Activated B cell treated with CpG ODN at 0.5 μM for 24 hours (primary cell): ENCODE measurements at regions not wholly inside any gene's neighbourhood (a gene's known extent, or its start where the extent isn't known, plus 50 kb on each side); places are given as distances from the start of the nearest gene placed in this dataset.
"Not testable (repeated sequence)": the region's sequence is repeated elsewhere in the genome, so short reads cannot be mapped to it uniquely, and the experiment has no call there.

ENCODE experiments used
- ATAC-seq: fragments of 200-7000 bp; cut with Tn5 transposase; one replicate; pipeline ENCODE4 v1.10.0; 2021; ENCODE audit warnings: low read depth, mild to moderate bottlenecking, moderate library complexity
- CTCF ChIA-PET: fragments of 350-600 bp; sonication (Branson Sonifier 250); formaldehyde crosslinking; loops from one replicate; lab custom pipeline; 2021; ENCODE audit warnings: antibody characterized with exemption; lab: Charles Lee
- POLR2A ChIA-PET: fragments of 350-600 bp; sonication (Branson Sonifier 250); formaldehyde crosslinking; loops from one replicate; lab custom pipeline; 2021; ENCODE audit warnings: antibody characterized with exemption; lab: Charles Lee
- DNase-seq: peaks from one replicate; pipeline ENCODE4 v3.0.0; 2022
- H3K27ac Mint-ChIP-seq: one replicate; pipeline ENCODE4 v1.8.0; 2020; ENCODE audit warnings: mixed read lengths
- H3K27me3 Mint-ChIP-seq: one replicate; pipeline ENCODE4 v1.8.0; 2021; ENCODE audit warnings: mixed read lengths
- H3K36me3 Mint-ChIP-seq: one replicate; pipeline ENCODE4 v1.8.0; 2021; ENCODE audit warnings: low read depth, mixed read lengths
- H3K4me1 Mint-ChIP-seq: one replicate; pipeline ENCODE4 v1.8.0; 2021; ENCODE audit warnings: mixed read lengths
- H3K4me3 Mint-ChIP-seq: one replicate; pipeline ENCODE4 v1.8.0; 2020; ENCODE audit warnings: mild to moderate bottlenecking, mixed read lengths
- H3K9me3 Mint-ChIP-seq: one replicate; pipeline ENCODE4 v1.8.0; 2020; ENCODE audit warnings: mixed read lengths
- CTCF ChIP-seq: fragments of 200-600 bp; IDR thresholded peaks from one replicate; pipeline ENCODE4 v1.8.0; 2022; ENCODE audit warnings: antibody characterized with exemption, mild to moderate bottlenecking
- intact Hi-C: fragments of 100-400 bp; cut with micrococcal nuclease; formaldehyde crosslinking; loops from one replicate; pipeline ENCODE4 v1.15.1; 2024

- ATAC-seq: no peak
- POLR2A ChIA-PET: no interaction called here
- Mint-ChIP-seq H3K36me3 (no peaks in the 10 kb centered on the region), H3K9me3 (no peaks in the 10 kb centered on the region), H3K4me3 (no peak overlapping the region), H3K27me3 (no peaks in the 10 kb centered on the region), H3K4me1 (no peaks in the 10 kb centered on the region), H3K27ac (no peak overlapping the region)
- no peak for DNase-seq
- CTCF ChIA-PET: no interaction called here
- TF ChIP-seq CTCF: no peak
- intact Hi-C loops: no loop called here
Observed at GRCh38 chr4:170698334-170698733, 608.6 kb upstream of the AADAT start.

- H3K4me3 Mint-ChIP-seq: no peak overlapping the region
- DNase-seq (no peak), ATAC-seq (no peak)
- H3K4me1 Mint-ChIP-seq: no peaks in the 10 kb centered on the region
- POLR2A ChIA-PET: no interaction called here
- CTCF ChIA-PET: no interaction called here
- H3K27ac Mint-ChIP-seq: no peak overlapping the region
- intact Hi-C loops: no loop called here
- no peaks in the 10 kb centered on the region for H3K9me3 Mint-ChIP-seq
- H3K27me3 Mint-ChIP-seq: no peaks in the 10 kb centered on the region
- H3K36me3 Mint-ChIP-seq: no peaks in the 10 kb centered on the region
- no peak for TF ChIP-seq CTCF
Observed at GRCh38 chr4:170697845-170698244, 608.1 kb upstream of the AADAT start.

GRCh38 chr4:170697045-170697444 is 607.3 kb upstream of the AADAT start:
- Mint-ChIP-seq H3K4me1 (no peaks in the 10 kb centered on the region), H3K27ac (no peak overlapping the region), H3K9me3 (no peaks in the 10 kb centered on the region), H3K27me3 (no peaks in the 10 kb centered on the region), H3K4me3 (no peak overlapping the region), H3K36me3 (no peaks in the 10 kb centered on the region)
- POLR2A ChIA-PET: no interaction called here
- ATAC-seq (no peak), DNase-seq (no peak)
- CTCF ChIA-PET: no interaction called here
- no peak for TF ChIP-seq CTCF
- intact Hi-C loops: no loop called here

- ATAC-seq: no peak
- intact Hi-C loops: no loop called here
- ChIA-PET CTCF (no interaction called here), POLR2A (no interaction called here)
- Mint-ChIP-seq H3K4me1 (no peaks in the 10 kb centered on the region), H3K27me3 (no peaks in the 10 kb centered on the region), H3K9me3 (peaks cover 3% of the 10 kb centered on the region), H3K27ac (no peak overlapping the region), H3K4me3 (no peak overlapping the region), H3K36me3 (no peaks in the 10 kb centered on the region)
- TF ChIP-seq CTCF: no peak
- no peak for DNase-seq
Observed at GRCh38 chr4:170691168-170691567, 601.4 kb upstream of the AADAT start.

GRCh38 chr4:170687751-170688150 is 598.0 kb upstream of the AADAT start:
- Mint-ChIP-seq H3K4me1 (no peaks in the 10 kb centered on the region), H3K36me3 (no peaks in the 10 kb centered on the region), H3K4me3 (no peak overlapping the region), H3K27ac (no peak overlapping the region), H3K27me3 (no peaks in the 10 kb centered on the region), H3K9me3 (peaks cover 3% of the 10 kb centered on the region)
- ChIA-PET POLR2A (no interaction called here), CTCF (no interaction called here)
- intact Hi-C loops: no loop called here
- TF ChIP-seq CTCF: no peak
- DNase-seq (no peak), ATAC-seq (no peak)

GRCh38 chr4:170685701-170686100 is 595.9 kb upstream of the AADAT start:
- CTCF ChIA-PET, H3K4me1 Mint-ChIP-seq, H3K27ac Mint-ChIP-seq, intact Hi-C loops, ATAC-seq, H3K36me3 Mint-ChIP-seq, POLR2A ChIA-PET, H3K4me3 Mint-ChIP-seq, DNase-seq, H3K9me3 Mint-ChIP-seq, H3K27me3 Mint-ChIP-seq: not testable (repeated sequence)
